Endodermal cell (in vitro differentiated cells): ENCODE measurements at regions not wholly inside any gene's neighbourhood (a gene's known extent, or its start where the extent isn't known, plus 50 kb on each side); places are given as distances from the start of the nearest gene placed in this dataset.

Source experiments
- DNase-seq: peaks from one replicate; pipeline ENCODE4 v3.0.0-alpha.2; 2017
- H3K27ac ChIP-seq: 2 replicates; pipeline ENCODE4 v1.5.1; 2013; ENCODE audit warnings: mild to moderate bottlenecking, low read depth, low read length, moderate library complexity
- H3K27me3 ChIP-seq: 2 replicates; pipeline ENCODE4 v1.6.1; 2013; ENCODE audit warnings: mild to moderate bottlenecking, low read length, moderate library complexity; ENCODE audit not compliant: insufficient read depth, control insufficient read depth, poor library complexity, severe bottlenecking
- H3K36me3 ChIP-seq: 2 replicates; pipeline ENCODE4 v1.7.0; 2013; ENCODE audit warnings: mild to moderate bottlenecking, low read length, moderate library complexity; ENCODE audit not compliant: control insufficient read depth, insufficient read depth
- H3K4me1 ChIP-seq: one replicate; pipeline ENCODE4 v1.7.0; 2013; ENCODE audit warnings: low read length; ENCODE audit not compliant: control insufficient read depth, insufficient read depth
- H3K4me3 ChIP-seq: 2 replicates; pipeline ENCODE4 v1.5.1; 2013; ENCODE audit warnings: mild to moderate bottlenecking, low read length, moderate library complexity
- H3K9ac ChIP-seq: 2 replicates; pipeline ENCODE4 v1.6.1; 2013; ENCODE audit warnings: mild to moderate bottlenecking, low read length, moderate library complexity; ENCODE audit not compliant: poor library complexity, severe bottlenecking; ENCODE audit errors: extremely low read depth
- H3K9me3 ChIP-seq: 2 replicates; pipeline ENCODE4 v1.6.1; 2013; ENCODE audit warnings: mild to moderate bottlenecking, low read length, moderate library complexity; ENCODE audit not compliant: control insufficient read depth
- H3K27ac Mint-ChIP-seq: 2 replicates; pipeline ENCODE4 v1.8.0; 2020; ENCODE audit warnings: mixed read lengths
- H3K27me3 Mint-ChIP-seq: 2 replicates; pipeline ENCODE4 v1.8.0; 2021; ENCODE audit warnings: mild to moderate bottlenecking, mixed read lengths; ENCODE audit not compliant: insufficient read depth
- H3K36me3 Mint-ChIP-seq: 2 replicates; pipeline ENCODE4 v1.8.0; 2020; ENCODE audit warnings: low read depth, mixed read lengths
- H3K4me1 Mint-ChIP-seq: 2 replicates; pipeline ENCODE4 v1.8.0; 2020; ENCODE audit warnings: mixed read lengths
- H3K4me3 Mint-ChIP-seq: 2 replicates; pipeline ENCODE4 v1.8.0; 2020; ENCODE audit warnings: mild to moderate bottlenecking, moderate library complexity, mixed read lengths
- H3K9me3 Mint-ChIP-seq: 2 replicates; pipeline ENCODE4 v1.8.0; 2020; ENCODE audit warnings: mild to moderate bottlenecking, mixed read lengths
- WGBS, 2 experiments: methylation state at CpG; one replicate each; pipeline versions ENCODE4 v1.1.5 to v1.1.7; 2013; ENCODE audit warnings: missing lambda C conversion rate in 2 of 2, mixed read lengths in 1 of 2; ENCODE audit not compliant: insufficient coverage in 1 of 2, insufficient read length in 1 of 2; 5-methylcytosine and 5-hydroxymethylcytosine counted together
- TF ChIP-seq, protein P1 (sequence below): fragments of 200-600 bp; sonication (generic); conservative IDR thresholded peaks from 2 replicates; pipeline ENCODE4 v1.5.0; 2021; ENCODE audit warnings: antibody characterized with exemption, mild to moderate bottlenecking

DNA sequence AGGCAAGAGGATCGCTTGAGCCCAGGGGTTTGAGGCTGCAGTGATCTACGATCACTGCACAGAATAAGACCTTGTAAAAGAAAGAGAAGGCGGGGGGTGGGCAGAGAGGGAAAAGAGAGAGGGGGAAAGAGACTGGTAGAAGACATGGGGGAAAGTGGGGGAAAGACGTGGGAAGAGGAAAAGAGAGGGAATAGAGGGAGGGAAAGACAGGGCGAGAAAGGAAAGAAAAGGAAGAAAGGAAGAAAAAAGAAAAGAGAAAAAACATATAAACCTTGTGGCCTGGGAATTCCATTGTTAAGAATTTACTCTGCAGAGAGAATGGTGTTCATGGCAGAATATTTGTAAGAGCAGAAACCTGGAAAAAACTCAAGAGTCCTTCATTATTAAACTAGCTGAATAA lies 120.4 kb downstream of the RMI2 start:
- no peak overlapping the region for H3K4me3 Mint-ChIP-seq
- H3K9ac ChIP-seq = no peak overlapping the region
- H3K36me3 ChIP-seq = no peaks in the 10 kb centered on the region
- 76 to 95% methylated on average over 4 to 5 of the region's 5 CpGs for WGBS, 2 experiments
- H3K4me1 ChIP-seq = no peaks in the 10 kb centered on the region
- H3K27me3 ChIP-seq = no peaks in the 10 kb centered on the region
- H3K36me3 Mint-ChIP-seq = no peaks in the 10 kb centered on the region
- H3K9me3 ChIP-seq = no peaks in the 10 kb centered on the region
- no peaks in the 10 kb centered on the region for H3K27me3 Mint-ChIP-seq
- no peaks in the 10 kb centered on the region for H3K9me3 Mint-ChIP-seq
- no peak overlapping the region for H3K27ac ChIP-seq
- TF ChIP-seq, protein P1, sequence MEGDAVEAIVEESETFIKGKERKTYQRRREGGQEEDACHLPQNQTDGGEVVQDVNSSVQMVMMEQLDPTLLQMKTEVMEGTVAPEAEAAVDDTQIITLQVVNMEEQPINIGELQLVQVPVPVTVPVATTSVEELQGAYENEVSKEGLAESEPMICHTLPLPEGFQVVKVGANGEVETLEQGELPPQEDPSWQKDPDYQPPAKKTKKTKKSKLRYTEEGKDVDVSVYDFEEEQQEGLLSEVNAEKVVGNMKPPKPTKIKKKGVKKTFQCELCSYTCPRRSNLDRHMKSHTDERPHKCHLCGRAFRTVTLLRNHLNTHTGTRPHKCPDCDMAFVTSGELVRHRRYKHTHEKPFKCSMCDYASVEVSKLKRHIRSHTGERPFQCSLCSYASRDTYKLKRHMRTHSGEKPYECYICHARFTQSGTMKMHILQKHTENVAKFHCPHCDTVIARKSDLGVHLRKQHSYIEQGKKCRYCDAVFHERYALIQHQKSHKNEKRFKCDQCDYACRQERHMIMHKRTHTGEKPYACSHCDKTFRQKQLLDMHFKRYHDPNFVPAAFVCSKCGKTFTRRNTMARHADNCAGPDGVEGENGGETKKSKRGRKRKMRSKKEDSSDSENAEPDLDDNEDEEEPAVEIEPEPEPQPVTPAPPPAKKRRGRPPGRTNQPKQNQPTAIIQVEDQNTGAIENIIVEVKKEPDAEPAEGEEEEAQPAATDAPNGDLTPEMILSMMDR = no peak
- no peak overlapping the region for H3K4me3 ChIP-seq
- no peaks in the 10 kb centered on the region for H3K4me1 Mint-ChIP-seq
- DNase-seq = no peak
- no peak overlapping the region for H3K27ac Mint-ChIP-seq

DNA sequence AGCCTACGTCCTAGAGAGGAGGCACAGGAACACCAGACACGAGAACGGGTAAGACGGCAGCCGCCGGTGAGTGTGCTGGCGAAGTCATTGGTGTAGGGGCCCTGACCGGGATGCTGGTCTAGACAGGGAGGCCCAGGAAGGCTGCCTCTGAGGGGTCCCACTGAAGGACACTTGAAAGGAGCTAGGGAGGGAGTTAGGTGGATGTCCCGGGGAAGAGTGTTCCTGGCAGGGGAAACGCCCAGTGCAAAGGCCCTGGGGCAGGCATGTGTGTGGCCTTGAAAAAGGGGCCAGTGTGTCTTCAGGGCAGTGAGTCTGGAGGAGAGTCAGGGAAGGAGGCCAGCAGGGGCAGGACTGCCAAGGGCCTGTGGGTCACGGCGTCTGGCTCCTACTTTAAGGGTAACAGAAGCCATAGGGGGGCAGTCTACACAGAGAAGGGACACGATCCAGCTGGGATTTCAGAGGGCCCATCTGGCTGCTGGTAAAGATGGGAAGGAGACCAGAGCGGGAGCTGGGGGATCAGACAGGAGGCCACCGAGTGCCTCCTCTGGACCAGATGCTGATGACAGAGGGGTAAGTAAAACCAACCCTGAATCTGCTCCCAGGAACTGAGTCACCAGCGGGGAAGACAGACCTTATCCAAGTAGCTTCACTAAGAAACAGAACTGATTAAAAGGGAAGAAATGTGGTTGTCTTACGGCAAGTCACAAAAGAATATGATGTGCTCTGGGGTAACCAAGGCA lies 115.9 kb downstream of the LITAF start:
- Mint-ChIP-seq H3K27me3 (no peaks in the 10 kb centered on the region), H3K27ac (no peak overlapping the region), H3K4me3 (no peak overlapping the region), H3K9me3 (no peaks in the 10 kb centered on the region), H3K4me1 (no peaks in the 10 kb centered on the region), H3K36me3 (no peaks in the 10 kb centered on the region)
- Histone ChIP-seq H3K9ac (no peak overlapping the region), H3K9me3 (no peaks in the 10 kb centered on the region), H3K36me3 (no peaks in the 10 kb centered on the region), H3K4me3 (no peak overlapping the region), H3K27me3 (no peaks in the 10 kb centered on the region), H3K27ac (no peak overlapping the region), H3K4me1 (no peaks in the 10 kb centered on the region)
- WGBS, 2 experiments = 89 to 93% methylated on average over 15 to 17 of the region's 17 CpGs
- DNase-seq = no peak
- TF ChIP-seq, protein P1 = no peak

DNA sequence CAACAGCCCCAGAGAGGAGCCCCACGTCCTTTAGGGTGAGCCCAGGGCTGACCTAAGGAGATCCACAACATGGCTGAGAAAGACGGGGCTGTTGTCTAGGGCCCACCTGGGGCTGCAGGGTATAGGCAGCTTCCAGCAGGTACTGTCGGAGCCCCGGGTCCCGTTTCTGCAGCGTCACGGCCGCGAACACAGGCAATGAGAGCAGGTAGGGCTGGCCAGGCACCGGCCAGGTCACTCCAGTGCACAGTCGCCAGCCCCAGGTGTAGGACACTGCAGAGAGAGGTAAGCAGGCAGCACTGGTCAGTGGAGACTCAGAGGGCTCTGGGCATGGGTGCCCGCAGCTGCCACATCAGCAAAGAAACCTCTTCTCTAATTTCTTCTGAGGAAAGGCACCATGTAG lies 115.2 kb downstream of the LITAF start:
- Mint-ChIP-seq H3K36me3 (no peaks in the 10 kb centered on the region), H3K9me3 (no peaks in the 10 kb centered on the region), H3K27ac (no peak overlapping the region), H3K27me3 (no peaks in the 10 kb centered on the region), H3K4me3 (no peak overlapping the region), H3K4me1 (no peaks in the 10 kb centered on the region)
- H3K9ac ChIP-seq = no peak overlapping the region
- no peaks in the 10 kb centered on the region for H3K27me3 ChIP-seq
- no peaks in the 10 kb centered on the region for H3K4me1 ChIP-seq
- H3K27ac ChIP-seq = no peak overlapping the region
- no peaks in the 10 kb centered on the region for H3K36me3 ChIP-seq
- 90 to 99% methylated on average over 10 to 12 of the region's 12 CpGs for WGBS, 2 experiments
- no peak overlapping the region for H3K4me3 ChIP-seq
- TF ChIP-seq, protein P1 = no peak
- no peaks in the 10 kb centered on the region for H3K9me3 ChIP-seq
- DNase-seq = no peak
